MM.1S (cell line): ENCODE measurements at regions not wholly inside any gene's neighbourhood (a gene's known extent, or its start where the extent isn't known, plus 50 kb on each side); places are given as distances from the start of the nearest gene placed in this dataset.
"Not testable (repeated sequence)": the region's sequence is repeated elsewhere in the genome, so short reads cannot be mapped to it uniquely, and the experiment has no call there.

Source experiments
- DNase-seq: peaks from one replicate; pipeline ENCODE4 v3.0.0-alpha.2; 2015
- H2AFZ ChIP-seq: fragments of 300-600 bp; sonication (generic); 2 replicates; pipeline ENCODE4 v1.6.0; 2016; ENCODE audit warnings: antibody characterized with exemption, low read length
- H3F3A ChIP-seq: fragments of 300-600 bp; sonication (generic); 2 replicates; pipeline ENCODE4 v1.6.1; 2016; ENCODE audit warnings: mild to moderate bottlenecking, antibody characterized with exemption, low read length, moderate library complexity, mixed read lengths; ENCODE audit not compliant: insufficient read depth
- H3K27ac ChIP-seq: fragments of 300-600 bp; sonication (generic); 2 replicates; pipeline ENCODE4 v1.5.1; 2016; ENCODE audit warnings: mild to moderate bottlenecking, low read length
- H3K27me3 ChIP-seq: fragments of 300-600 bp; sonication (generic); replicated peaks from 2 replicates; pipeline ENCODE4 v1.6.0; 2016; ENCODE audit warnings: low read length; ENCODE audit not compliant: insufficient read depth
- H3K36me3 ChIP-seq: fragments of 300-600 bp; sonication (generic); replicated peaks from 2 replicates; pipeline ENCODE4 v1.6.1; 2016; ENCODE audit warnings: mild to moderate bottlenecking, low read length, mixed read lengths; ENCODE audit not compliant: insufficient read depth
- H3K4me1 ChIP-seq: fragments of 300-600 bp; sonication (generic); 2 replicates; pipeline ENCODE4 v1.6.1; 2016; ENCODE audit warnings: low read length, mixed read lengths
- H3K4me2 ChIP-seq: fragments of 300-600 bp; sonication (generic); 2 replicates; pipeline ENCODE4 v1.6.0; 2016; ENCODE audit warnings: low read depth, low read length
- H3K4me3 ChIP-seq: fragments of 300-600 bp; sonication (generic); 2 replicates; pipeline ENCODE4 v1.5.1; 2016; ENCODE audit warnings: low read length, mixed read lengths
- H3K79me2 ChIP-seq: fragments of 300-600 bp; sonication (generic); 2 replicates; pipeline ENCODE4 v1.6.1; 2016; ENCODE audit warnings: mixed run types, low read length, mixed read lengths
- H3K9ac ChIP-seq: fragments of 300-600 bp; sonication (generic); 2 replicates; pipeline ENCODE4 v1.6.1; 2016; ENCODE audit warnings: low read length, mixed read lengths
- H3K9me2 ChIP-seq: fragments of 300-600 bp; sonication (generic); replicated peaks from 2 replicates; pipeline ENCODE4 v1.6.1; 2016; ENCODE audit warnings: mild to moderate bottlenecking, low read length, mixed read lengths; ENCODE audit not compliant: insufficient read depth
- H3K9me3 ChIP-seq: fragments of 300-600 bp; sonication (generic); replicated peaks from 2 replicates; pipeline ENCODE4 v1.6.1; 2016; ENCODE audit warnings: mild to moderate bottlenecking, low read length, mixed read lengths; ENCODE audit not compliant: insufficient read depth
- H4K20me1 ChIP-seq: fragments of 300-600 bp; sonication (generic); 2 replicates; pipeline ENCODE4 v1.6.1; 2016; ENCODE audit warnings: mild to moderate bottlenecking, low read length, moderate library complexity, mixed read lengths; ENCODE audit not compliant: insufficient read depth
- CTCF ChIP-seq: fragments of 300-600 bp; sonication (generic); IDR thresholded peaks from 2 replicates; pipeline ENCODE4 v1.5.1; 2016; ENCODE audit warnings: antibody characterized with exemption, low read length, mixed read lengths
- EZH2 ChIP-seq: fragments of 300-600 bp; sonication (generic); optimal IDR thresholded peaks from 2 replicates; pipeline ENCODE3; 2017; ENCODE audit warnings: low read depth, mild to moderate bottlenecking, antibody characterized with exemption, low read length, mixed read lengths
- EZH2phosphoT487 ChIP-seq: fragments of 300-600 bp; sonication (generic); IDR thresholded peaks from 2 replicates; pipeline ENCODE4 v1.6.1; 2018; ENCODE audit warnings: antibody characterized with exemption, low read length

GRCh38 chr6:6758915-6759654 lies 170.6 kb downstream of the LY86 start:
- H3K9me2 ChIP-seq, result no peaks in the 10 kb centered on the region
- H3K4me3 ChIP-seq, result peak overlapping the region; percentile 35; the same call in 1 of the 2 replicates
- H3K9me3 ChIP-seq, result no peaks in the 10 kb centered on the region
- peak overlapping the region; percentile 79 for H3K4me2 ChIP-seq
- peak overlapping the region; percentile 6; the same call in 1 of the 2 replicates for H3K9ac ChIP-seq
- TF ChIP-seq CTCF, result peak; percentile 77
- no peak for TF ChIP-seq EZH2
- H3K4me1 ChIP-seq, result peaks cover 15% of the 10 kb centered on the region
- H3K27me3 ChIP-seq, result no peaks in the 10 kb centered on the region
- H2AFZ ChIP-seq, result peak overlapping the region; percentile 84
- H3K27ac ChIP-seq, result no peak overlapping the region
- no peaks in the 10 kb centered on the region for H3K79me2 ChIP-seq
- H3K36me3 ChIP-seq, result no peaks in the 10 kb centered on the region
- no peaks in the 10 kb centered on the region for H4K20me1 ChIP-seq
- peak; percentile 73 for DNase-seq
- no peaks in the 10 kb centered on the region for H3F3A ChIP-seq

- Histone ChIP-seq H3K4me2 (no peak overlapping the region), H3K79me2 (no peaks in the 10 kb centered on the region), H3K27ac (no peak overlapping the region), H3K4me1 (peaks cover 15% of the 10 kb centered on the region), H4K20me1 (no peaks in the 10 kb centered on the region), H2AFZ (no peak overlapping the region), H3K36me3 (no peaks in the 10 kb centered on the region), H3F3A (no peaks in the 10 kb centered on the region), H3K4me3 (no peak overlapping the region), H3K9me2 (no peaks in the 10 kb centered on the region), H3K9ac (no peak overlapping the region), H3K27me3 (no peaks in the 10 kb centered on the region), H3K9me3 (no peaks in the 10 kb centered on the region)
- no peak for DNase-seq
- TF ChIP-seq CTCF (no peak), EZH2 (no peak), EZH2phosphoT487 (no peak)
Observed at GRCh38 chr6:6760002-6760401, 171.5 kb downstream of the LY86 start.

- not testable (repeated sequence) for H2AFZ ChIP-seq
Observed at GRCh38 chr6:6762566-6762965, 174.0 kb downstream of the LY86 start.

GRCh38 chr6:6764764-6765434 lies 176.4 kb downstream of the LY86 start:
- DNase-seq, result no peak
- no peak overlapping the region for H3K4me2 ChIP-seq

More at GRCh38 chr6:6762566-6762965, 174.0 kb downstream of the LY86 start:
- H3K9me3 ChIP-seq, H4K20me1 ChIP-seq, H3K4me2 ChIP-seq, H3K4me3 ChIP-seq, H3K27ac ChIP-seq, H3K79me2 ChIP-seq, H3F3A ChIP-seq, DNase-seq, H3K9ac ChIP-seq, H3K9me2 ChIP-seq, H3K36me3 ChIP-seq, H3K27me3 ChIP-seq: not testable (repeated sequence)
- H3K4me1 ChIP-seq, result peaks cover 23% of the 10 kb centered on the region

More at GRCh38 chr6:6764764-6765434, 176.4 kb downstream of the LY86 start:
- H3K36me3 ChIP-seq, result no peaks in the 10 kb centered on the region
- H3K79me2 ChIP-seq, result no peaks in the 10 kb centered on the region
- no peak overlapping the region for H3K9ac ChIP-seq
- no peak overlapping the region for H2AFZ ChIP-seq
- H4K20me1 ChIP-seq, result no peaks in the 10 kb centered on the region
- H3K27me3 ChIP-seq, result no peaks in the 10 kb centered on the region
- H3K9me3 ChIP-seq, result no peaks in the 10 kb centered on the region
- H3K9me2 ChIP-seq, result no peaks in the 10 kb centered on the region
- no peak overlapping the region for H3K4me3 ChIP-seq
- H3K4me1 ChIP-seq, result peaks cover 9% of the 10 kb centered on the region
- TF ChIP-seq EZH2phosphoT487 (no peak), EZH2 (no peak), CTCF (no peak)
- no peaks in the 10 kb centered on the region for H3F3A ChIP-seq
- no peak overlapping the region for H3K27ac ChIP-seq
